ENCODE measurements at regions not wholly inside any gene's neighbourhood (a gene's known extent, or its start where the extent isn't known, plus 50 kb on each side); places are given as distances from the start of the nearest gene placed in this dataset.

DNA sequence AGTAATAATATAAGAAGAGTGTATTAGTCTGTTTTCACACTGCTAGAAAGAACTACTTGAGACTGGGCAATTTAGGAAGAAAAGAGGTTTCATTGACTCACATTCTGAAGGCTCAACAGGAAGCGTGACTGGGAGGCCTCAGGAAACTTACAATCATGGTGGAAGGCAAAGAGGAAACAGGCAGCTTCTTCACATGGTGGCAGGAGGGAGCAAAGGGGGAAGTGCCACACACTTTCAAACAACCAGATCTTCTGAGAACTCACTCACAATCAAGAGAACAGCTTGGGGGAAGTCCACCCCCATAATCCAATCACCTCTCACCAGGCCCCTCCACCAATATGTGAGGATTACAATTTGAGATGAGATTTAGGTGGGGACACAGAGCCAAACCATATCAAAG lies 212.5 kb upstream of the HDAC9 start:
- TF ChIP-seq, protein P1, sequence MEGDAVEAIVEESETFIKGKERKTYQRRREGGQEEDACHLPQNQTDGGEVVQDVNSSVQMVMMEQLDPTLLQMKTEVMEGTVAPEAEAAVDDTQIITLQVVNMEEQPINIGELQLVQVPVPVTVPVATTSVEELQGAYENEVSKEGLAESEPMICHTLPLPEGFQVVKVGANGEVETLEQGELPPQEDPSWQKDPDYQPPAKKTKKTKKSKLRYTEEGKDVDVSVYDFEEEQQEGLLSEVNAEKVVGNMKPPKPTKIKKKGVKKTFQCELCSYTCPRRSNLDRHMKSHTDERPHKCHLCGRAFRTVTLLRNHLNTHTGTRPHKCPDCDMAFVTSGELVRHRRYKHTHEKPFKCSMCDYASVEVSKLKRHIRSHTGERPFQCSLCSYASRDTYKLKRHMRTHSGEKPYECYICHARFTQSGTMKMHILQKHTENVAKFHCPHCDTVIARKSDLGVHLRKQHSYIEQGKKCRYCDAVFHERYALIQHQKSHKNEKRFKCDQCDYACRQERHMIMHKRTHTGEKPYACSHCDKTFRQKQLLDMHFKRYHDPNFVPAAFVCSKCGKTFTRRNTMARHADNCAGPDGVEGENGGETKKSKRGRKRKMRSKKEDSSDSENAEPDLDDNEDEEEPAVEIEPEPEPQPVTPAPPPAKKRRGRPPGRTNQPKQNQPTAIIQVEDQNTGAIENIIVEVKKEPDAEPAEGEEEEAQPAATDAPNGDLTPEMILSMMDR (IDR thresholded peaks at IDR 0.05) = no peak
- no peak for TF ChIP-seq POLR2A (IDR thresholded peaks at IDR 0.05)
